ENCODE measurements at regions not wholly inside any gene's neighbourhood (a gene's known extent, or its start where the extent isn't known, plus 50 kb on each side); places are given as distances from the start of the nearest gene placed in this dataset.

- dilution Hi-C loops (cut with MboI; ENCODE audit: extremely low pct_ligation_motif_present, low sequenced_read_pairs), result no loop called here
- H3K4me3 ChIP-seq (replicated peaks in 1 of 3; ENCODE audit: insufficient read depth in 1 of 3, low read depth in 1 of 3, low read length in 3 of 3), result no peak overlapping the region
Measured at GRCh38 chr5:124808842-124809268, 62.4 kb upstream of the ZNF608 start.

GRCh38 chr5:124810396-124811006, 64.1 kb upstream of the ZNF608 start:
- Histone ChIP-seq H3K4me2 (ENCODE audit: insufficient read depth, low read length) (no peak overlapping the region), H3K79me2 (ENCODE audit: control insufficient read depth, insufficient read depth, low read length) (no peaks in the 10 kb centered on the region), H3K4me1 (ENCODE audit: control insufficient read depth, extremely low read depth, insufficient read depth, low read length) (peaks cover 13% of the 10 kb centered on the region), H2AFZ (ENCODE audit: low read depth, low read length) (no peak overlapping the region), H3K27ac (ENCODE audit: insufficient read depth, low read depth, low read length) (no peak overlapping the region), H3K9ac (replicated peaks; ENCODE audit: extremely low read depth, insufficient read depth, low read length) (no peak overlapping the region), H3K9me1 (replicated peaks; ENCODE audit: control insufficient read depth, extremely low read depth, insufficient read depth, low read length) (no peaks in the 10 kb centered on the region), H3K4me3 (replicated peaks in 1 of 3; ENCODE audit: insufficient read depth in 1 of 3, low read depth in 1 of 3, low read length in 3 of 3) (no peak overlapping the region), H4K20me1 (replicated peaks; ENCODE audit: control insufficient read depth, extremely low read depth, insufficient read depth, low read length) (no peaks in the 10 kb centered on the region), H3K36me3 (ENCODE audit: control insufficient read depth in 2 of 2, extremely low read depth in 1 of 2, insufficient read depth in 2 of 2, low read length in 2 of 2) (no peaks in the 10 kb centered on the region), H3K27me3 (ENCODE audit: control insufficient read depth in 2 of 2, insufficient read depth in 2 of 2, low read length in 2 of 2) (no peaks in the 10 kb centered on the region), H3K9me3 (replicated peaks; ENCODE audit: control insufficient read depth, insufficient read depth, low read length) (no peaks in the 10 kb centered on the region)
- CTCF ChIA-PET, result interaction anchor here (1.5 kb wide), 1 partner anchor 15 kb away, joined by 3 read pairs; no protein-coding TSS in a partner anchor
- TF ChIP-seq POLR2A (IDR thresholded peaks at IDR 0.05; ENCODE audit: low read depth, low read length), result no peak
- no peak for TF ChIP-seq JUN (IDR thresholded peaks at IDR 0.05; ENCODE audit: borderline replicate concordance, insufficient read depth, insufficient read length, low read depth)
- TF ChIP-seq MYC (IDR thresholded peaks at IDR 0.05; ENCODE audit: low read depth, low read length), result no peak
- TF ChIP-seq CTCF (IDR thresholded peaks at IDR 0.05; ENCODE audit: extremely low read depth in 1 of 2, insufficient read depth in 1 of 2, low read depth in 1 of 2, low read length in 2 of 2), result no peak
- TF ChIP-seq EZH2 (IDR thresholded peaks at IDR 0.05; ENCODE audit: borderline replicate concordance, low read depth, low read length, severe bottlenecking), result no peak
- TF ChIP-seq GATA2 (IDR thresholded peaks at IDR 0.05; ENCODE audit: insufficient read depth, insufficient read length, low read depth, low read length), result no peak
- no peak for TF ChIP-seq POLR2AphosphoS5 (IDR thresholded peaks at IDR 0.05; ENCODE audit: insufficient read depth, low read depth, low read length)
- no peak for TF ChIP-seq FOS (IDR thresholded peaks at IDR 0.05; ENCODE audit: borderline replicate concordance, insufficient read depth, low read length)
- no peak for TF ChIP-seq MAX (IDR thresholded peaks at IDR 0.05; ENCODE audit: insufficient read depth, insufficient read length)
- POLR2A ChIA-PET, result no interaction called here
- FAIRE-seq, result no peak
- BruUV-seq (replicated peaks), result no TSS peak
- DNase-seq (ENCODE audit: low read depth, low spot score), result no peak
- intact Hi-C loops (cut with micrococcal nuclease) (loop anchor here (5.0 kb wide), 1 partner anchor 137 kb away; no protein-coding TSS in a partner anchor), dilution Hi-C loops (cut with MboI; ENCODE audit: extremely low pct_ligation_motif_present, low sequenced_read_pairs) (no loop called here)

More at GRCh38 chr5:124808842-124809268, 62.4 kb upstream of the ZNF608 start:
- H3K9ac ChIP-seq (replicated peaks; ENCODE audit: extremely low read depth, insufficient read depth, low read length), result no peak overlapping the region
- POLR2A ChIA-PET, result no interaction called here
- H4K20me1 ChIP-seq (replicated peaks; ENCODE audit: control insufficient read depth, extremely low read depth, insufficient read depth, low read length), result no peaks in the 10 kb centered on the region
- FAIRE-seq (no peak), DNase-seq (ENCODE audit: low read depth, low spot score) (no peak)
- no peaks in the 10 kb centered on the region for H3K27me3 ChIP-seq (ENCODE audit: control insufficient read depth in 2 of 2, insufficient read depth in 2 of 2, low read length in 2 of 2)
- intact Hi-C loops (cut with micrococcal nuclease), result no loop called here
- TF ChIP-seq POLR2AphosphoS5 (IDR thresholded peaks at IDR 0.05; ENCODE audit: insufficient read depth, low read depth, low read length) (no peak), JUN (IDR thresholded peaks at IDR 0.05; ENCODE audit: borderline replicate concordance, insufficient read depth, insufficient read length, low read depth) (no peak), GATA2 (IDR thresholded peaks at IDR 0.05; ENCODE audit: insufficient read depth, insufficient read length, low read depth, low read length) (no peak), EZH2 (IDR thresholded peaks at IDR 0.05; ENCODE audit: borderline replicate concordance, low read depth, low read length, severe bottlenecking) (no peak), MYC (IDR thresholded peaks at IDR 0.05; ENCODE audit: low read depth, low read length) (no peak), MAX (IDR thresholded peaks at IDR 0.05; ENCODE audit: insufficient read depth, insufficient read length) (no peak)
- H3K79me2 ChIP-seq (ENCODE audit: control insufficient read depth, insufficient read depth, low read length), result no peaks in the 10 kb centered on the region
- H3K36me3 ChIP-seq (ENCODE audit: control insufficient read depth in 2 of 2, extremely low read depth in 1 of 2, insufficient read depth in 2 of 2, low read length in 2 of 2), result no peaks in the 10 kb centered on the region
- CTCF ChIA-PET, result interaction anchor here (1.5 kb wide), 1 partner anchor 14 kb away, joined by 3 read pairs; no protein-coding TSS in a partner anchor
- no TSS peak for BruUV-seq (replicated peaks)
- H3K9me3 ChIP-seq (replicated peaks; ENCODE audit: control insufficient read depth, insufficient read depth, low read length), result no peaks in the 10 kb centered on the region
- H2AFZ ChIP-seq (ENCODE audit: low read depth, low read length), result no peak overlapping the region
- H3K9me1 ChIP-seq (replicated peaks; ENCODE audit: control insufficient read depth, extremely low read depth, insufficient read depth, low read length), result no peaks in the 10 kb centered on the region
- peaks cover 13% of the 10 kb centered on the region for H3K4me1 ChIP-seq (ENCODE audit: control insufficient read depth, extremely low read depth, insufficient read depth, low read length)
- H3K27ac ChIP-seq (ENCODE audit: insufficient read depth, low read depth, low read length), result no peak overlapping the region
- H3K4me2 ChIP-seq (ENCODE audit: insufficient read depth, low read length), result no peak overlapping the region

All from endothelial cell of umbilical vein (primary cell).